GM18909 (cell line): ENCODE measurements at regions not wholly inside any gene's neighbourhood (a gene's known extent, or its start where the extent isn't known, plus 50 kb on each side); places are given as distances from the start of the nearest gene placed in this dataset.
"Not testable (repeated sequence)": the region's sequence is repeated elsewhere in the genome, so short reads cannot be mapped to it uniquely, and the experiment has no call there.

ENCODE experiments used
- ATAC-seq: cut with Tn5 transposase; IDR thresholded peaks from one replicate; pipeline ENCODE4 v1.9.1; 2021; ENCODE audit warnings: mild to moderate bottlenecking; ENCODE audit not compliant: unreplicated experiment, poor library complexity

- no peak for ATAC-seq
These were observed 742.9 kb upstream of the PCDH20 start for GRCh38 chr13:62158520-62158919.

GRCh38 chr13:62151724-62152123, 736.1 kb upstream of the PCDH20 start:
- ATAC-seq: not testable (repeated sequence)

GRCh38 chr13:62142048-62142447, 726.4 kb upstream of the PCDH20 start:
- ATAC-seq: no peak

- ATAC-seq: no peak
These were observed 723.9 kb upstream of the PCDH20 start for GRCh38 chr13:62139597-62139996.

GRCh38 chr13:62137629-62138405, 722.2 kb upstream of the PCDH20 start:
- ATAC-seq: no peak

- no peak for ATAC-seq
These were observed 716.0 kb upstream of the PCDH20 start for GRCh38 chr13:62131604-62132003.

- no peak for ATAC-seq
These were observed 714.7 kb upstream of the PCDH20 start for GRCh38 chr13:62130062-62130970.

GRCh38 chr13:62129000-62129551, 713.4 kb upstream of the PCDH20 start:
- ATAC-seq: no peak

- ATAC-seq: no peak
These were observed 710.8 kb upstream of the PCDH20 start for GRCh38 chr13:62126400-62126799.

GRCh38 chr13:62125451-62125850, 709.8 kb upstream of the PCDH20 start:
- no peak for ATAC-seq

GRCh38 chr13:62123409-62123808, 707.8 kb upstream of the PCDH20 start:
- ATAC-seq: no peak

- no peak for ATAC-seq
These were observed 706.8 kb upstream of the PCDH20 start for GRCh38 chr13:62122434-62122833.

GRCh38 chr13:62119739-62120700, 704.4 kb upstream of the PCDH20 start:
- no peak for ATAC-seq

GRCh38 chr13:62115831-62116230, 700.2 kb upstream of the PCDH20 start:
- no peak for ATAC-seq

GRCh38 chr13:62113179-62113578, 697.5 kb upstream of the PCDH20 start:
- ATAC-seq: no peak

GRCh38 chr13:62110079-62110478, 694.4 kb upstream of the PCDH20 start:
- no peak for ATAC-seq

- not testable (repeated sequence) for ATAC-seq
These were observed 688.5 kb upstream of the PCDH20 start for GRCh38 chr13:62104136-62104535.

- no peak for ATAC-seq
These were observed 681.0 kb upstream of the PCDH20 start for GRCh38 chr13:62096652-62097051.

- no peak for ATAC-seq
These were observed 679.3 kb upstream of the PCDH20 start for GRCh38 chr13:62094932-62095331.
